ENCODE measurements at regions not wholly inside any gene's neighbourhood (a gene's known extent, or its start where the extent isn't known, plus 50 kb on each side); places are given as distances from the start of the nearest gene placed in this dataset.
"Not testable (repeated sequence)": the region's sequence is repeated elsewhere in the genome, so short reads cannot be mapped to it uniquely, and the experiment has no call there.

- no peak for ATAC-seq
Observed at GRCh38 chr3:8052659-8053058, 449.0 kb upstream of the LMCD1 start.

GRCh38 chr3:8068135-8068534 lies 433.5 kb upstream of the LMCD1 start:
- H3K36me3 Mint-ChIP-seq (ENCODE audit: low read depth); H3K4me1 Mint-ChIP-seq (ENCODE audit: low read depth); POLR2A ChIA-PET; H3K4me3 Mint-ChIP-seq; H3K27ac Mint-ChIP-seq; CTCF ChIA-PET; H3K27me3 Mint-ChIP-seq (ENCODE audit: low read depth); H3K9me3 Mint-ChIP-seq (ENCODE audit: insufficient read depth); DNase-seq; ATAC-seq: not testable (repeated sequence)

More at GRCh38 chr3:8052659-8053058, 449.0 kb upstream of the LMCD1 start:
- Mint-ChIP-seq H3K27ac (no peak overlapping the region), H3K4me3 (no peak overlapping the region), H3K36me3 (ENCODE audit: low read depth) (no peaks in the 10 kb centered on the region), H3K4me1 (ENCODE audit: low read depth) (no peaks in the 10 kb centered on the region), H3K27me3 (ENCODE audit: low read depth) (no peaks in the 10 kb centered on the region), H3K9me3 (ENCODE audit: insufficient read depth) (no peaks in the 10 kb centered on the region)
- ChIA-PET CTCF (no interaction called here), POLR2A (interaction anchor here (0.6 kb wide), 1 partner anchor 234 kb away, joined by 3 read pairs; no protein-coding TSS in a partner anchor)
- DNase-seq = no peak

GRCh38 chr3:8069471-8069870 lies 432.2 kb upstream of the LMCD1 start:
- H3K27me3 Mint-ChIP-seq (ENCODE audit: low read depth) = no peaks in the 10 kb centered on the region
- ATAC-seq (no peak), DNase-seq (no peak)
- ChIA-PET CTCF (no interaction called here), POLR2A (no interaction called here)
- no peaks in the 10 kb centered on the region for H3K36me3 Mint-ChIP-seq (ENCODE audit: low read depth)
- no peak overlapping the region for H3K27ac Mint-ChIP-seq
- no peaks in the 10 kb centered on the region for H3K4me1 Mint-ChIP-seq (ENCODE audit: low read depth)
- no peak overlapping the region for H3K4me3 Mint-ChIP-seq
- H3K9me3 Mint-ChIP-seq (ENCODE audit: insufficient read depth) = no peaks in the 10 kb centered on the region

GRCh38 chr3:8070011-8070410 lies 431.6 kb upstream of the LMCD1 start:
- POLR2A ChIA-PET = no interaction called here
- Mint-ChIP-seq H3K4me1 (ENCODE audit: low read depth) (no peaks in the 10 kb centered on the region), H3K9me3 (ENCODE audit: insufficient read depth) (no peaks in the 10 kb centered on the region), H3K27me3 (ENCODE audit: low read depth) (no peaks in the 10 kb centered on the region), H3K36me3 (ENCODE audit: low read depth) (no peaks in the 10 kb centered on the region), H3K27ac (no peak overlapping the region), H3K4me3 (no peak overlapping the region)
- no peak for DNase-seq
- CTCF ChIA-PET = no interaction called here
- no peak for ATAC-seq

- H3K4me1 Mint-ChIP-seq (ENCODE audit: low read depth); H3K9me3 Mint-ChIP-seq (ENCODE audit: insufficient read depth); H3K4me3 Mint-ChIP-seq; H3K27me3 Mint-ChIP-seq (ENCODE audit: low read depth); DNase-seq; H3K27ac Mint-ChIP-seq; POLR2A ChIA-PET; CTCF ChIA-PET; ATAC-seq; H3K36me3 Mint-ChIP-seq (ENCODE audit: low read depth): not testable (repeated sequence)
Observed at GRCh38 chr3:8074740-8075139, 426.9 kb upstream of the LMCD1 start.

- no peak overlapping the region for H3K27ac Mint-ChIP-seq
- CTCF ChIA-PET = no interaction called here
- no peaks in the 10 kb centered on the region for H3K36me3 Mint-ChIP-seq (ENCODE audit: low read depth)
- no peak overlapping the region for H3K4me3 Mint-ChIP-seq
- H3K27me3 Mint-ChIP-seq (ENCODE audit: low read depth) = no peaks in the 10 kb centered on the region
- ATAC-seq (no peak), DNase-seq (no peak)
- H3K9me3 Mint-ChIP-seq (ENCODE audit: insufficient read depth) = no peaks in the 10 kb centered on the region
- H3K4me1 Mint-ChIP-seq (ENCODE audit: low read depth) = no peaks in the 10 kb centered on the region
- POLR2A ChIA-PET = no interaction called here
Observed at GRCh38 chr3:8077126-8077525, 424.5 kb upstream of the LMCD1 start.

- ChIA-PET POLR2A (no interaction called here), CTCF (no interaction called here)
- H3K36me3 Mint-ChIP-seq (ENCODE audit: low read depth) = no peaks in the 10 kb centered on the region
- H3K27me3 Mint-ChIP-seq (ENCODE audit: low read depth) = no peaks in the 10 kb centered on the region
- no peak for DNase-seq
- no peak overlapping the region for H3K27ac Mint-ChIP-seq
- no peak for ATAC-seq
- no peaks in the 10 kb centered on the region for H3K9me3 Mint-ChIP-seq (ENCODE audit: insufficient read depth)
- H3K4me1 Mint-ChIP-seq (ENCODE audit: low read depth) = no peaks in the 10 kb centered on the region
- no peak overlapping the region for H3K4me3 Mint-ChIP-seq
Observed at GRCh38 chr3:8080464-8080863, 421.2 kb upstream of the LMCD1 start.

- Mint-ChIP-seq H3K27me3 (ENCODE audit: low read depth) (no peaks in the 10 kb centered on the region), H3K27ac (no peak overlapping the region), H3K36me3 (ENCODE audit: low read depth) (no peaks in the 10 kb centered on the region), H3K4me1 (ENCODE audit: low read depth) (no peaks in the 10 kb centered on the region), H3K4me3 (no peak overlapping the region), H3K9me3 (ENCODE audit: insufficient read depth) (no peaks in the 10 kb centered on the region)
- DNase-seq (no peak), ATAC-seq (no peak)
- CTCF ChIA-PET = no interaction called here
- POLR2A ChIA-PET = no interaction called here
Observed at GRCh38 chr3:8085498-8085897, 416.1 kb upstream of the LMCD1 start.

- CTCF ChIA-PET = no interaction called here
- DNase-seq (no peak), ATAC-seq (no peak)
- Mint-ChIP-seq H3K27ac (no peak overlapping the region), H3K27me3 (ENCODE audit: low read depth) (no peaks in the 10 kb centered on the region), H3K36me3 (ENCODE audit: low read depth) (no peaks in the 10 kb centered on the region), H3K9me3 (ENCODE audit: insufficient read depth) (no peaks in the 10 kb centered on the region), H3K4me1 (ENCODE audit: low read depth) (no peaks in the 10 kb centered on the region), H3K4me3 (no peak overlapping the region)
- POLR2A ChIA-PET = no interaction called here
Observed at GRCh38 chr3:8087951-8088350, 413.7 kb upstream of the LMCD1 start.

GRCh38 chr3:8094415-8094814 lies 407.2 kb upstream of the LMCD1 start:
- Mint-ChIP-seq H3K27ac (no peak overlapping the region), H3K4me1 (ENCODE audit: low read depth) (no peaks in the 10 kb centered on the region), H3K36me3 (ENCODE audit: low read depth) (no peaks in the 10 kb centered on the region), H3K4me3 (no peak overlapping the region), H3K27me3 (ENCODE audit: low read depth) (no peaks in the 10 kb centered on the region), H3K9me3 (ENCODE audit: insufficient read depth) (no peaks in the 10 kb centered on the region)
- CTCF ChIA-PET = interaction anchor here (1.8 kb wide), 1 partner anchor 146 kb away, joined by 4 read pairs; no protein-coding TSS in a partner anchor
- no peak for ATAC-seq
- POLR2A ChIA-PET = no interaction called here
- DNase-seq = no peak

- POLR2A ChIA-PET = no interaction called here
- DNase-seq = no peak
Observed at GRCh38 chr3:8095724-8096123, 405.9 kb upstream of the LMCD1 start.

GRCh38 chr3:8097690-8098089 lies 403.9 kb upstream of the LMCD1 start:
- Mint-ChIP-seq H3K27me3 (ENCODE audit: low read depth) (no peaks in the 10 kb centered on the region), H3K4me3 (no peak overlapping the region), H3K36me3 (ENCODE audit: low read depth) (no peaks in the 10 kb centered on the region), H3K4me1 (ENCODE audit: low read depth) (no peaks in the 10 kb centered on the region), H3K27ac (no peak overlapping the region), H3K9me3 (ENCODE audit: insufficient read depth) (no peaks in the 10 kb centered on the region)
- POLR2A ChIA-PET = no interaction called here
- CTCF ChIA-PET = no interaction called here
- no peak for ATAC-seq
- no peak for DNase-seq

More at GRCh38 chr3:8095724-8096123, 405.9 kb upstream of the LMCD1 start:
- CTCF ChIA-PET = no interaction called here
- H3K27me3 Mint-ChIP-seq (ENCODE audit: low read depth) = no peaks in the 10 kb centered on the region
- H3K9me3 Mint-ChIP-seq (ENCODE audit: insufficient read depth) = no peaks in the 10 kb centered on the region
- H3K27ac Mint-ChIP-seq = no peak overlapping the region
- no peak for ATAC-seq
- no peak overlapping the region for H3K4me3 Mint-ChIP-seq
- H3K4me1 Mint-ChIP-seq (ENCODE audit: low read depth) = no peaks in the 10 kb centered on the region
- H3K36me3 Mint-ChIP-seq (ENCODE audit: low read depth) = no peaks in the 10 kb centered on the region

GRCh38 chr3:8103954-8104353 lies 397.7 kb upstream of the LMCD1 start:
- no peaks in the 10 kb centered on the region for H3K36me3 Mint-ChIP-seq (ENCODE audit: low read depth)
- POLR2A ChIA-PET = no interaction called here
- no peak overlapping the region for H3K27ac Mint-ChIP-seq
- H3K4me3 Mint-ChIP-seq = no peak overlapping the region
- no peaks in the 10 kb centered on the region for H3K9me3 Mint-ChIP-seq (ENCODE audit: insufficient read depth)
- no peaks in the 10 kb centered on the region for H3K27me3 Mint-ChIP-seq (ENCODE audit: low read depth)
- no peaks in the 10 kb centered on the region for H3K4me1 Mint-ChIP-seq (ENCODE audit: low read depth)
- ATAC-seq (no peak), DNase-seq (no peak)
- CTCF ChIA-PET = no interaction called here

All from activated CD8-positive, alpha-beta T cell treated with anti-CD3 and anti-CD28 coated beads, Interleukin-2, amount 10 ng/mL, durations not matched to agents 7 days and 5 days (primary cell).